SK-N-MC (cell line): ENCODE measurements at regions not wholly inside any gene's neighbourhood (a gene's known extent, or its start where the extent isn't known, plus 50 kb on each side); places are given as distances from the start of the nearest gene placed in this dataset.
"Not testable (repeated sequence)": the region's sequence is repeated elsewhere in the genome, so short reads cannot be mapped to it uniquely, and the experiment has no call there.

Experiments used
- DNase-seq: peaks from one replicate; pipeline ENCODE4 v3.0.0-alpha.2; 2011; ENCODE audit warnings: low read depth, low spot score
- H3K27ac ChIP-seq: fragments of 200-600 bp; sonication (generic); 2 replicates; pipeline ENCODE4 v1.5.1; 2016; ENCODE audit warnings: mixed run types
- H3K36me3 ChIP-seq: fragments of 200-600 bp; sonication (generic); 2 replicates; pipeline ENCODE4 v1.6.1; 2017; ENCODE audit warnings: antibody characterized with exemption, low read length, mixed read lengths; ENCODE audit not compliant: insufficient read depth
- H3K4me3 ChIP-seq: fragments of 200-600 bp; sonication (generic); 2 replicates; pipeline ENCODE4 v1.5.1; 2016
- H3K9ac ChIP-seq: fragments of 200-600 bp; sonication (generic); 2 replicates; pipeline ENCODE4 v1.8.0; 2017; ENCODE audit warnings: mixed run types, mixed read lengths; ENCODE audit not compliant: insufficient read length
- H3K9me3 ChIP-seq: fragments of 200-600 bp; sonication (generic); 2 replicates; pipeline ENCODE4 v1.6.1; 2017; ENCODE audit warnings: low read depth, mild to moderate bottlenecking, antibody characterized with exemption, low read length, moderate library complexity, mixed read lengths
- EZH2 ChIP-seq: fragments of 200-600 bp; sonication (generic); IDR thresholded peaks from one replicate; pipeline ENCODE4 v1.6.1; 2017; ENCODE audit warnings: antibody characterized with exemption
- FOXP2 ChIP-seq: optimal IDR thresholded peaks from 2 replicates; pipeline ENCODE3; 2011; ENCODE audit warnings: mild to moderate bottlenecking, moderate library complexity; ENCODE audit not compliant: insufficient read depth; ENCODE audit errors: extremely low read length, control extremely low read depth
- POLR2AphosphoS5 ChIP-seq: IDR thresholded peaks from 2 replicates; pipeline ENCODE4 v1.6.1; 2012; ENCODE audit warnings: mild to moderate bottlenecking, low read depth, low read length, borderline replicate concordance

- H3K4me3 ChIP-seq = no peak overlapping the region
- H3K27ac ChIP-seq = peak overlapping the region; percentile 98
- TF ChIP-seq EZH2 (no peak), FOXP2 (no peak), POLR2AphosphoS5 (no peak)
- H3K9ac ChIP-seq = peak overlapping the region; percentile 33
- no peak for DNase-seq
- H3K36me3 ChIP-seq = no peaks in the 10 kb centered on the region
- no peaks in the 10 kb centered on the region for H3K9me3 ChIP-seq
These were observed 150.0 kb downstream of the RTP4 start for GRCh38 chr3:187518207-187518606.

- H3K9ac ChIP-seq = peak overlapping the region; percentile 37
- H3K27ac ChIP-seq = peak overlapping the region; percentile 82
- no peaks in the 10 kb centered on the region for H3K36me3 ChIP-seq
- TF ChIP-seq EZH2 (no peak), FOXP2 (no peak), POLR2AphosphoS5 (no peak)
- H3K9me3 ChIP-seq = 0 out of 2 replicates have a peak, but pooled peaks cover 3% of the 10 kb centered on the region
- DNase-seq = no peak
- no peak overlapping the region for H3K4me3 ChIP-seq
These were observed 148.4 kb downstream of the RTP4 start for GRCh38 chr3:187516446-187517185.

GRCh38 chr3:187507905-187508304 is 139.7 kb downstream of the RTP4 start:
- TF ChIP-seq POLR2AphosphoS5 = no peak
- no peak for TF ChIP-seq EZH2
- TF ChIP-seq FOXP2 = no peak
- Histone ChIP-seq H3K4me3 (no peak overlapping the region), H3K9me3 (0 out of 2 replicates have a peak, but pooled peaks cover 3% of the 10 kb centered on the region), H3K36me3 (no peaks in the 10 kb centered on the region), H3K27ac (no peak overlapping the region), H3K9ac (no peak overlapping the region)
- DNase-seq = no peak

- H3K4me3 ChIP-seq = no peak overlapping the region
- H3K27ac ChIP-seq = no peak overlapping the region
- no peak overlapping the region for H3K9ac ChIP-seq
- 0 out of 2 replicates have a peak, but pooled peaks cover 2% of the 10 kb centered on the region for H3K9me3 ChIP-seq
- no peaks in the 10 kb centered on the region for H3K36me3 ChIP-seq
- TF ChIP-seq FOXP2 (no peak), EZH2 (no peak), POLR2AphosphoS5 (no peak)
- no peak for DNase-seq
These were observed 139.1 kb downstream of the RTP4 start for GRCh38 chr3:187507266-187507665.

- Histone ChIP-seq H3K9ac (no peak overlapping the region), H3K9me3 (no peaks in the 10 kb centered on the region), H3K4me3 (no peak overlapping the region), H3K27ac (no peak overlapping the region), H3K36me3 (no peaks in the 10 kb centered on the region)
- no peak for DNase-seq
- no peak for TF ChIP-seq EZH2
- TF ChIP-seq FOXP2 = no peak
- TF ChIP-seq POLR2AphosphoS5 = no peak
These were observed 136.2 kb downstream of the RTP4 start for GRCh38 chr3:187504435-187504834.

- H3K4me3 ChIP-seq = no peak overlapping the region
- H3K27ac ChIP-seq = no peak overlapping the region
- TF ChIP-seq FOXP2 (no peak), EZH2 (no peak)
- no peak for DNase-seq
- no peaks in the 10 kb centered on the region for H3K36me3 ChIP-seq
- H3K9ac ChIP-seq = no peak overlapping the region
- H3K9me3 ChIP-seq = no peaks in the 10 kb centered on the region
These were observed 130.1 kb downstream of the RTP4 start for GRCh38 chr3:187498211-187498724.

GRCh38 chr3:187497052-187497451 is 128.9 kb downstream of the RTP4 start:
- DNase-seq = no peak

GRCh38 chr3:187494056-187494455 is 125.9 kb downstream of the RTP4 start:
- not testable (repeated sequence) for H3K4me3 ChIP-seq, H3K9me3 ChIP-seq, H3K27ac ChIP-seq, H3K36me3 ChIP-seq, H3K9ac ChIP-seq, DNase-seq

More at GRCh38 chr3:187497052-187497451, 128.9 kb downstream of the RTP4 start:
- Histone ChIP-seq H3K9me3 (no peaks in the 10 kb centered on the region), H3K9ac (no peak overlapping the region), H3K4me3 (no peak overlapping the region), H3K36me3 (no peaks in the 10 kb centered on the region), H3K27ac (no peak overlapping the region)
- TF ChIP-seq POLR2AphosphoS5 = no peak
- no peak for TF ChIP-seq FOXP2
- no peak for TF ChIP-seq EZH2

- no peak overlapping the region for H3K9ac ChIP-seq
- no peak for DNase-seq
- TF ChIP-seq FOXP2 (no peak), POLR2AphosphoS5 (no peak), EZH2 (no peak)
- H3K36me3 ChIP-seq = no peaks in the 10 kb centered on the region
- peak overlapping the region; percentile 94 for H3K27ac ChIP-seq
- H3K9me3 ChIP-seq = peaks cover 5% of the 10 kb centered on the region; the same call in 1 of the 2 replicates
- H3K4me3 ChIP-seq = peak overlapping the region; percentile 62
These were observed 123.2 kb downstream of the RTP4 start for GRCh38 chr3:187491371-187491770.
